ENCODE measurements at regions not wholly inside any gene's neighbourhood (a gene's known extent, or its start where the extent isn't known, plus 50 kb on each side); places are given as distances from the start of the nearest gene placed in this dataset.

DNA sequence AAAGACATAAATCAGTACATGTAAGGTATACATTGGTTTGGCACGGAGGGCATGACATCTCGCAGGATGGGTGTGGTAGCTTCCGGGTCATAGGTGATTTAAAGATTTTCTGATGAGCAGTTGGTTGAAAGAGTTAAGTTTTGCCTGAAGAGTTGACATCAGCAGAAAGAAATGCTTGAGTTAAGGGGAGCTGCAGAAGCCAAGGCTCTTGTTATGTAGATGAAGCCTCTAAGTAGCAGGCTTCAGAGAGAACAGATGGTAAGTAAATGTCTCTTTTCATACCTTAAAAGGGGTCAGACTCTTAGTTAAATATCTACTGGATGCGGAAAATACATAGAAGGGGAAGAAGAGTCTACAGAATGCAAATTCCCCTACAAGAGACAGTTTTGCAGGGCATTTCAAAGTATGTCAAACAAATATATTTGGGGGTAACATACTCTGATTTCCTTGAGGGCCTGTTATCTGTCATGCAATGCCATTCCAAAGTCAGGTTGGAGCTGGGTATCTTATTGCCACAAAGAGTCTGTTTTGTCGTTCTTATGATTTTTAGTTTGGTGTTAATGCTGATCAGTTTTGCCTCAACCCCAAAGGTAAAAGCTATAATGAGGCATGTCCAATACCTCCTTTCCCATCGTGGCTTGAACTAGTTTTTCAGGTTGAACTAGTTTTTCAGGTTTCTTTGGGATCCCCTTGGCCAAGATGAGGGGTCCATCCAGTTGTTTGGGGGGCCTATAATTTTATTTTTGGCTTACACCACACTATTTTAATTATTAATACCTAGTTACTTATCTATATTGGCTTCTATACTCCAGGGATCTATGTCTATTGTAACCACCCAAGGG, 67.0 kb downstream of the PTHLH start:
- Mint-ChIP-seq H3K9me3 (ENCODE audit: unreplicated experiment) (peaks cover 25% of the 10 kb centered on the region), H3K4me1 (ENCODE audit: low read depth, unreplicated experiment) (no peaks in the 10 kb centered on the region), H3K4me3 (ENCODE audit: unreplicated experiment) (no peak overlapping the region), H3K36me3 (ENCODE audit: insufficient read depth, unreplicated experiment) (no peaks in the 10 kb centered on the region), H3K27ac (ENCODE audit: unreplicated experiment) (peak overlapping the region; percentile 20), H3K27me3 (ENCODE audit: insufficient read depth, unreplicated experiment) (no peaks in the 10 kb centered on the region)
- no TSS peak for BruUV-seq (replicated peaks)
- no peak for DNase-seq
- no peak overlapping the region for H3K4me3 ChIP-seq (ENCODE audit: low read depth, low read length)
- H3K4me1 ChIP-seq, result peaks cover 27% of the 10 kb centered on the region
- no peaks in the 10 kb centered on the region for H3K27me3 ChIP-seq (replicated peaks; ENCODE audit: control insufficient read depth, insufficient read depth, low read length)
- peaks cover 13% of the 10 kb centered on the region; the same call in 1 of the 2 replicates for H3K9me3 ChIP-seq
- ChIA-PET POLR2A (no interaction called here), CTCF (no interaction called here)
- intact Hi-C loops (cut with micrococcal nuclease; ENCODE audit: unreplicated experiment), result no loop called here
- TF ChIP-seq, protein P1, sequence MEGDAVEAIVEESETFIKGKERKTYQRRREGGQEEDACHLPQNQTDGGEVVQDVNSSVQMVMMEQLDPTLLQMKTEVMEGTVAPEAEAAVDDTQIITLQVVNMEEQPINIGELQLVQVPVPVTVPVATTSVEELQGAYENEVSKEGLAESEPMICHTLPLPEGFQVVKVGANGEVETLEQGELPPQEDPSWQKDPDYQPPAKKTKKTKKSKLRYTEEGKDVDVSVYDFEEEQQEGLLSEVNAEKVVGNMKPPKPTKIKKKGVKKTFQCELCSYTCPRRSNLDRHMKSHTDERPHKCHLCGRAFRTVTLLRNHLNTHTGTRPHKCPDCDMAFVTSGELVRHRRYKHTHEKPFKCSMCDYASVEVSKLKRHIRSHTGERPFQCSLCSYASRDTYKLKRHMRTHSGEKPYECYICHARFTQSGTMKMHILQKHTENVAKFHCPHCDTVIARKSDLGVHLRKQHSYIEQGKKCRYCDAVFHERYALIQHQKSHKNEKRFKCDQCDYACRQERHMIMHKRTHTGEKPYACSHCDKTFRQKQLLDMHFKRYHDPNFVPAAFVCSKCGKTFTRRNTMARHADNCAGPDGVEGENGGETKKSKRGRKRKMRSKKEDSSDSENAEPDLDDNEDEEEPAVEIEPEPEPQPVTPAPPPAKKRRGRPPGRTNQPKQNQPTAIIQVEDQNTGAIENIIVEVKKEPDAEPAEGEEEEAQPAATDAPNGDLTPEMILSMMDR (IDR thresholded peaks at IDR 0.05; ENCODE audit: insufficient read depth in 1 of 2, low read depth in 1 of 2, low read length in 1 of 2, severe bottlenecking in 1 of 2, unreplicated experiment in 1 of 2), result no peak
- H3K36me3 ChIP-seq (ENCODE audit: control insufficient read depth, insufficient read depth, low read length), result no peaks in the 10 kb centered on the region

GRCh38 chr12:27902651-27903050, 69.9 kb downstream of the PTHLH start:
- ChIA-PET POLR2A (no interaction called here), CTCF (no interaction called here)
- no peak overlapping the region for H3K4me3 Mint-ChIP-seq (ENCODE audit: unreplicated experiment)
- Histone ChIP-seq H3K27me3 (replicated peaks; ENCODE audit: control insufficient read depth, insufficient read depth, low read length) (no peaks in the 10 kb centered on the region), H3K36me3 (ENCODE audit: control insufficient read depth, insufficient read depth, low read length) (no peaks in the 10 kb centered on the region), H3K4me3 (ENCODE audit: low read depth, low read length) (no peak overlapping the region), H3K4me1 (peaks cover 43% of the 10 kb centered on the region), H3K9me3 (peaks cover 13% of the 10 kb centered on the region; the same call in 1 of the 2 replicates)
- TF ChIP-seq, protein P1 (IDR thresholded peaks at IDR 0.05; ENCODE audit: insufficient read depth in 1 of 2, low read depth in 1 of 2, low read length in 1 of 2, severe bottlenecking in 1 of 2, unreplicated experiment in 1 of 2), result no peak
- no peak for DNase-seq
- H3K9me3 Mint-ChIP-seq (ENCODE audit: unreplicated experiment), result peaks cover 11% of the 10 kb centered on the region
- no TSS peak for BruUV-seq (replicated peaks)
- intact Hi-C loops (cut with micrococcal nuclease; ENCODE audit: unreplicated experiment), result no loop called here
- H3K27me3 Mint-ChIP-seq (ENCODE audit: insufficient read depth, unreplicated experiment), result no peaks in the 10 kb centered on the region
- H3K27ac Mint-ChIP-seq (ENCODE audit: unreplicated experiment), result no peak overlapping the region
- H3K36me3 Mint-ChIP-seq (ENCODE audit: insufficient read depth, unreplicated experiment), result no peaks in the 10 kb centered on the region
- H3K4me1 Mint-ChIP-seq (ENCODE audit: low read depth, unreplicated experiment), result peaks cover 21% of the 10 kb centered on the region

DNA sequence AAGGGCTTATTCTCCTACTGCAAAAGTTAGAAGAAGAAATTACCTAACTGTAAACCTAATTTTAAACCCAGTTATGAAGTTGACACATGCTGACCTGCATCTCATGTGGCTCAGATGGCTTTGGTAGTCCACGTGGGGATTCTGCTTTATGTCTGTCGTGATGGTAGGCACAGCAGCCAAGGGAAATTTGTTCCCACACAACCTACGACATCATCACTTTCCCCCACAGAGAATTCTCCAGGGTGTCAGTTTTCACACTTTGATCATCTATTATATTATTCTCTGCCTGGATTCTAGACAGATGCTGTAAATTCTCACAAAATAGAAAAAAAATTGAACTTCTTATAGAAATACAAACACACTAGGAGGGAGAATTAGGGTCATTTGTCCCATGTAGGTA, 70.6 kb downstream of the PTHLH start:
- TF ChIP-seq, protein P1 (IDR thresholded peaks at IDR 0.05; ENCODE audit: insufficient read depth in 1 of 2, low read depth in 1 of 2, low read length in 1 of 2, severe bottlenecking in 1 of 2, unreplicated experiment in 1 of 2), result no peak
- Mint-ChIP-seq H3K27me3 (ENCODE audit: insufficient read depth, unreplicated experiment) (no peaks in the 10 kb centered on the region), H3K9me3 (ENCODE audit: unreplicated experiment) (peaks cover 11% of the 10 kb centered on the region), H3K4me1 (ENCODE audit: low read depth, unreplicated experiment) (peaks cover 22% of the 10 kb centered on the region), H3K4me3 (ENCODE audit: unreplicated experiment) (no peak overlapping the region), H3K27ac (ENCODE audit: unreplicated experiment) (no peak overlapping the region), H3K36me3 (ENCODE audit: insufficient read depth, unreplicated experiment) (no peaks in the 10 kb centered on the region)
- Histone ChIP-seq H3K27me3 (replicated peaks; ENCODE audit: control insufficient read depth, insufficient read depth, low read length) (no peaks in the 10 kb centered on the region), H3K36me3 (ENCODE audit: control insufficient read depth, insufficient read depth, low read length) (no peaks in the 10 kb centered on the region), H3K4me1 (peaks cover 43% of the 10 kb centered on the region), H3K4me3 (ENCODE audit: low read depth, low read length) (no peak overlapping the region), H3K9me3 (peaks cover 13% of the 10 kb centered on the region; the same call in 1 of the 2 replicates)
- no TSS peak for BruUV-seq (replicated peaks)
- DNase-seq, result no peak
- POLR2A ChIA-PET, result no interaction called here
- CTCF ChIA-PET, result no interaction called here
- intact Hi-C loops (cut with micrococcal nuclease; ENCODE audit: unreplicated experiment), result no loop called here

Measured in Caco-2 (cell line).